Fibroblast of peridontal ligament (primary cell): ENCODE measurements at regions not wholly inside any gene's neighbourhood (a gene's known extent, or its start where the extent isn't known, plus 50 kb on each side); places are given as distances from the start of the nearest gene placed in this dataset.

Experiments used
- DNase-seq: peaks from one replicate; pipeline ENCODE4 v3.0.0-alpha.2; 2010; ENCODE audit errors: extremely low read depth

GRCh38 chr11:112511911-112512310 lies 251.3 kb upstream of the PLET1 start:
- no peak for DNase-seq

- no peak for DNase-seq
These were observed 252.8 kb upstream of the PLET1 start for GRCh38 chr11:112513417-112513816.

- DNase-seq = no peak
These were observed 253.5 kb upstream of the PLET1 start for GRCh38 chr11:112514011-112514740.

- no peak for DNase-seq
These were observed 255.6 kb upstream of the PLET1 start for GRCh38 chr11:112516261-112516660.

GRCh38 chr11:112516755-112517154 lies 256.1 kb upstream of the PLET1 start:
- no peak for DNase-seq

GRCh38 chr11:112518371-112518770 lies 257.7 kb upstream of the PLET1 start:
- no peak for DNase-seq

GRCh38 chr11:112519751-112520150 lies 259.1 kb upstream of the PLET1 start:
- DNase-seq = no peak

- DNase-seq = no peak
These were observed 259.7 kb upstream of the PLET1 start for GRCh38 chr11:112520354-112520753.

GRCh38 chr11:112522536-112522935 lies 261.9 kb upstream of the PLET1 start:
- no peak for DNase-seq

GRCh38 chr11:112523031-112523430 lies 262.4 kb upstream of the PLET1 start:
- DNase-seq = no peak

GRCh38 chr11:112523477-112523876 lies 262.8 kb upstream of the PLET1 start:
- DNase-seq = no peak

- no peak for DNase-seq
These were observed 263.3 kb upstream of the PLET1 start for GRCh38 chr11:112523951-112524350.

- DNase-seq = no peak
These were observed 264.1 kb upstream of the PLET1 start for GRCh38 chr11:112524798-112525197.

GRCh38 chr11:112525270-112525669 lies 264.6 kb upstream of the PLET1 start:
- peak; percentile 5 for DNase-seq

GRCh38 chr11:112525844-112526590 lies 265.4 kb upstream of the PLET1 start:
- no peak for DNase-seq

- no peak for DNase-seq
These were observed 266.2 kb upstream of the PLET1 start for GRCh38 chr11:112526699-112527416.

- DNase-seq = no peak
These were observed 268.4 kb upstream of the PLET1 start for GRCh38 chr11:112529071-112529470.

GRCh38 chr11:112532506-112532905 lies 271.8 kb upstream of the PLET1 start:
- no peak for DNase-seq

GRCh38 chr11:112533682-112534081 lies 273.0 kb upstream of the PLET1 start:
- no peak for DNase-seq

- no peak for DNase-seq
These were observed 273.5 kb upstream of the PLET1 start for GRCh38 chr11:112534208-112534607.

- no peak for DNase-seq
These were observed 276.4 kb upstream of the PLET1 start for GRCh38 chr11:112537026-112537425.

- no peak for DNase-seq
These were observed 277.2 kb upstream of the PLET1 start for GRCh38 chr11:112537846-112538330.
